ENCODE measurements at regions not wholly inside any gene's neighbourhood (a gene's known extent, or its start where the extent isn't known, plus 50 kb on each side); places are given as distances from the start of the nearest gene placed in this dataset.

DNA sequence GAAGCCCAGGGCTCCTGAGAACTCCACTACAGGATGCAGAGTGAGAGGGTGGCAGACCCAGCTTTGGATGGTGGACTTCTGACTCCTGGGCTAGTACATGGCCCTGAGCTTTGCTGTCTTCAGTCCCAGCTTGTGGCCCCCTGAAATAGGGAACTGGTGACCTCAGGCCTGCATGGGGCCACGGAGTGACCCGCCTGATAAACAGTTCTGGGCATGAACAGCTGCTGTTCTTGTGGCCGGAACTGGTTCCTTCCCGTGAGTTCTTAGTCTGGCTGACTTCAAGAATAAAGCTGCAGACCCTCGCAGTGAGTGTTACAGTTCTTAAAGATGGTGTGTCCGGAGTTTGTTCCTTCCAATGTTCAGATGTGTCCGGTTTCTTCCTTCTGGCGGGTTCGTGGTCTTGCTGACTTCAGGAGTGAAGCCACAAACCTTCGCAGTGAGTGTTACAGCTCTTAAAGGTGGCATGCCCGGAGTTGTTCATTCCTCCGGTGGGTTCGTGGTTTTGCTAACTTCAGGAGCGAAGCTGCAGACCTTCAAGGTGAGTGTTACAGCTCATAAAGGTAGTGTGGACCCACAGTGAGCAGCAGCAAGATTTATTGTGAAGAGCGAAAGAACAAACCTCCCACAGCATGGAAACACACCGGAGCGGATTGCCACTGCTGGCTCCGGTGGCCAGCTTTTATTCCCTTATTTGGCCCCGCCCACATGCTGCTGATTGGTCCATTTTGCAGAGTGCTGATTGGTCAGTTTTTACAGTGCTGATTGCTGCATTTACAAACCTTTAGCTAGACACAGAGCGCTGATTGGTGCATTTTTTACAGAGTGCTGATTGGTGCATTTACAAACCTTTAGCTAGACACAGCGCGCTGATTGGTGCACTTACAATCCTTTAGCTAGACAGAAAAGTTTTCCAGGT, 268.0 kb downstream of the ZEB1 start:
- Histone ChIP-seq H3K4me1 (peaks cover 30% of the 10 kb centered on the region), H3K27me3 (ENCODE audit: low read depth) (no peaks in the 10 kb centered on the region), H3K36me3 (no peaks in the 10 kb centered on the region), H3K27ac (peak overlapping the region; percentile 56), H3K9me3 (peaks cover 7% of the 10 kb centered on the region), H3K4me3 (no peak overlapping the region)
- DNase-seq: peak; percentile 55
- TF ChIP-seq, protein P1, sequence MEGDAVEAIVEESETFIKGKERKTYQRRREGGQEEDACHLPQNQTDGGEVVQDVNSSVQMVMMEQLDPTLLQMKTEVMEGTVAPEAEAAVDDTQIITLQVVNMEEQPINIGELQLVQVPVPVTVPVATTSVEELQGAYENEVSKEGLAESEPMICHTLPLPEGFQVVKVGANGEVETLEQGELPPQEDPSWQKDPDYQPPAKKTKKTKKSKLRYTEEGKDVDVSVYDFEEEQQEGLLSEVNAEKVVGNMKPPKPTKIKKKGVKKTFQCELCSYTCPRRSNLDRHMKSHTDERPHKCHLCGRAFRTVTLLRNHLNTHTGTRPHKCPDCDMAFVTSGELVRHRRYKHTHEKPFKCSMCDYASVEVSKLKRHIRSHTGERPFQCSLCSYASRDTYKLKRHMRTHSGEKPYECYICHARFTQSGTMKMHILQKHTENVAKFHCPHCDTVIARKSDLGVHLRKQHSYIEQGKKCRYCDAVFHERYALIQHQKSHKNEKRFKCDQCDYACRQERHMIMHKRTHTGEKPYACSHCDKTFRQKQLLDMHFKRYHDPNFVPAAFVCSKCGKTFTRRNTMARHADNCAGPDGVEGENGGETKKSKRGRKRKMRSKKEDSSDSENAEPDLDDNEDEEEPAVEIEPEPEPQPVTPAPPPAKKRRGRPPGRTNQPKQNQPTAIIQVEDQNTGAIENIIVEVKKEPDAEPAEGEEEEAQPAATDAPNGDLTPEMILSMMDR (IDR thresholded peaks at IDR 0.05): no peak
- intact Hi-C loops (cut with DNase I): no loop called here
- ATAC-seq: peak; percentile 50 to 69

- no peaks in the 10 kb centered on the region for H3K27me3 ChIP-seq (ENCODE audit: low read depth)
- no peak overlapping the region for H3K27ac ChIP-seq
- H3K36me3 ChIP-seq: no peaks in the 10 kb centered on the region
- no peaks in the 10 kb centered on the region for H3K9me3 ChIP-seq
- DNase-seq: no peak
- TF ChIP-seq, protein P1 (IDR thresholded peaks at IDR 0.05): no peak
- intact Hi-C loops (cut with DNase I): no loop called here
- no peak overlapping the region for H3K4me3 ChIP-seq
- ATAC-seq: no peak
- peaks cover 36% of the 10 kb centered on the region for H3K4me1 ChIP-seq
Observed at GRCh38 chr10:31584876-31585275, 265.9 kb downstream of the ZEB1 start.

DNA sequence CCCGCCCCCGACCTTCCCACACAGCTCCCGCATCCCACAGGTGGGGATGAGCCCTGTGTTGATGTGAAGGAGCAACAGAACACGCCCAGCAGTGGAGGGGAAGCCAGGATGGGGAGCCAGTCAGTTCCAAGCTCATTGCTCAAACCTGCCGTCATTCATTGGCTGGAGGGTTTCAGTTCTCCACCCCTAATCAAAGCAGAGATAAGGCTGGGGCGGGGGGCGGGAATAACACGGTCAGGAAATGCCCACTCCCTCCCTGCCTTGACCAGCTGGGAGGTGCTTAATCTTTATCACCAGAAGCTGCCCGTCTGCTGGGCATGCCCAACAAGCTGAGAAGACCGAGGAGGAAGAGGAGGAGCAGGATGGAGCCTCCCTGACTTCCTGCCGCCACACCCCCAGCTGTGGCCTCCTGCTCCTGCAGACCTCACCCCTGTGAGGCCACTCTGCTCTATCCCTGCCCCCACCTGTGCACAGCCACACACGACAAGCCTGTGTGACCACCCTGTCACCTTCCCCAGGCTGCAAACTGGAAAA, 265.1 kb downstream of the ZEB1 start:
- Histone ChIP-seq H3K27me3 (ENCODE audit: low read depth) (no peaks in the 10 kb centered on the region), H3K36me3 (no peaks in the 10 kb centered on the region), H3K27ac (peak overlapping the region; percentile 53), H3K4me1 (peaks cover 36% of the 10 kb centered on the region), H3K4me3 (no peak overlapping the region), H3K9me3 (no peaks in the 10 kb centered on the region)
- TF ChIP-seq, protein P1 (IDR thresholded peaks at IDR 0.05): no peak
- no peak for DNase-seq
- intact Hi-C loops (cut with DNase I): no loop called here
- peak in 1 of 2 donors; percentile 25 for ATAC-seq

GRCh38 chr10:31583293-31583692, 264.3 kb downstream of the ZEB1 start:
- no peaks in the 10 kb centered on the region for H3K9me3 ChIP-seq
- TF ChIP-seq, protein P1 (IDR thresholded peaks at IDR 0.05): no peak
- peak overlapping the region; percentile 46 for H3K27ac ChIP-seq
- DNase-seq: no peak
- no peaks in the 10 kb centered on the region for H3K36me3 ChIP-seq
- ATAC-seq: no peak
- intact Hi-C loops (cut with DNase I): no loop called here
- peaks cover 36% of the 10 kb centered on the region for H3K4me1 ChIP-seq
- no peaks in the 10 kb centered on the region for H3K27me3 ChIP-seq (ENCODE audit: low read depth)
- H3K4me3 ChIP-seq: no peak overlapping the region

- Histone ChIP-seq H3K36me3 (no peaks in the 10 kb centered on the region), H3K4me1 (peaks cover 36% of the 10 kb centered on the region), H3K27me3 (ENCODE audit: low read depth) (no peaks in the 10 kb centered on the region), H3K9me3 (no peaks in the 10 kb centered on the region), H3K27ac (peak overlapping the region; percentile 46), H3K4me3 (no peak overlapping the region)
- intact Hi-C loops (cut with DNase I): no loop called here
- DNase-seq (no peak), ATAC-seq (peak; percentile 19 to 54)
- TF ChIP-seq, protein P1 (IDR thresholded peaks at IDR 0.05): no peak
Observed at GRCh38 chr10:31582365-31583052, 263.5 kb downstream of the ZEB1 start.
